ENCODE measurements at regions not wholly inside any gene's neighbourhood (a gene's known extent, or its start where the extent isn't known, plus 50 kb on each side); places are given as distances from the start of the nearest gene placed in this dataset.

DNA sequence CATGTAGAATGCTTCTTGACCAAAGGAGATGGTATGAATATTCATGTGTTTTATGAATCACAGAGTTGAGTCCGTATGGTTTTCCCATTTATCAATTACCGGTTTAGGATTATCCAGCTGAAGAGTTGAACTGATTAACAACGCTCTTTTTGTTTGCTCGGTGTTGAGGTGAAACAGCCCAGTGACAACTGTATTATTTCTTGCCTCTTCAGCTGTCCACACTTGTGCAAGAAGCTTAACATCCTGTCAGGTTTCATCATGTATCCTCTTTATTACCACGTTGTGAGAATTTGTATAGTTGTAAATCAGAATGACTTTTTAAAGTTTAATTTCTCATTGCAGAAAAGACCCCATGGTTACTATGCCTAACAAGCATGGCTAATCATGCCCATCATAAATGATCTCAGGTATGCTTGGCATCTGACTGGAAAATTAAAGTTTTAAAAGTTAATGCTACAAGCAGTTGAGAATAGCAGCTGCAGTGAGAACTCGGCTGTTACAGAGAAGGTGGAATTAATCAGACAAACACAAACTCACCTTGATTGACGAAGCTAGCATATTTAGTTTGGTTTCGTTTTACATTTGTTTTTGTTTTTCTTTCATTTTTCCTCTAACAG lies 563.2 kb upstream of the ADGRL2 start:
- no peak for DNase-seq

- DNase-seq, result no peak
Measured at GRCh38 chr1:81234237-81234636, 566.5 kb upstream of the ADGRL2 start.

- no peak for DNase-seq
Measured at GRCh38 chr1:81233591-81233990, 567.1 kb upstream of the ADGRL2 start.

DNA sequence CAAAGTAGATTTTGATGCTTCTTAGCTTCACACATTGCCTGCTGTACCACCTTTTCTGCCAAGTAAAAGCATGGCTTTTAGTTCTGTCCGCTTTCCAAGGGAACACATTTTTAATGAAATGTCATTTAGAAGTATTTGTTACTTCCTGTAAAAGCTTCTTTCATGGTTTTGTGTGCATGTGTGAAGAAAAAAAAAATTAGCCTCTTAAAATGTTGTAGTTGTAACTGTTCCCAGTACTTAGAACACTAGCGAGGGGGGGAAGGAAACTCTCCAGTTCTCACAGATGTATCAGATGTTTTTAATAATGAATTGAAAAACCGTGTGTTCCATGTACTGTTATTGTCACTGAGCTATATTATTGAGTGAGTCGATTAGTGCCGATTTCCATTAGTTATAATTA lies 568.3 kb upstream of the ADGRL2 start:
- DNase-seq, result no peak

GRCh38 chr1:81231729-81232038 lies 569.0 kb upstream of the ADGRL2 start:
- no peak for DNase-seq

DNA sequence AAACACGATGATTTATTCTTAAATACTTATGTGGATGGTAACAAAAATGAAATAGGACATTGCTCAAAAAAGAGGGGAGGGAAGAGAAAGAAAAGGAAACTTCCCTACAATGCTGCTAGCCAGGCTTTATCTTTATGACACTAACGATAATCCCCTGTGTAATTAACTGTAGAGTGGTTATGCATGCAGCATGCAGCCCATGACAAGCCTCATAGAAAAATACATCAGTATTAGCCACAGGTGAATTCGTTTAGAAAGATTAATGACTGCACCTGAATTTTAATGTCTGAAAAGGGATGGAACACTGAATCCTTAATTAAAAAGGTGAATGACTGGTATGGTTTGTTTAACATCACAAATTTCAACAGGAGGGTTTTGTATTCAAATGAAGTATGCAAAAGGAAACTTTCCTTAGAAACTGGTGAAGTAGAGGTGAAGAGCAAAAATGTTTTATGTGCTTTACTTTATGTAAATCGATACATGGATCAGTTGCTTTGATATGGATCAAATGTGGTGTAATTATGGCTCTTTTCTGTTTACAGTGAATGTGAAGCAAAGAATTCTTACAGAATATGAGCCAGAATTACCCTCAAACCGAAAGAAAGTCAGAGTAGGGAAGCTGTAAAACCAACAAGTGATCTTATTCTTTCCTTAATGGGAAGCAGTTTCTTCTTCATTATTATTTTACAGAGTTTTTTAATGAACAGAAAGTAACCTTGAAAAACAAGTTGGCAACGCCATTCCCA lies 569.6 kb upstream of the ADGRL2 start:
- no peak for DNase-seq

- DNase-seq, result no peak
Measured at GRCh38 chr1:81228926-81229325, 571.8 kb upstream of the ADGRL2 start.

- no peak for DNase-seq
Measured at GRCh38 chr1:81226603-81226928, 574.2 kb upstream of the ADGRL2 start.

GRCh38 chr1:81225789-81226602 lies 574.7 kb upstream of the ADGRL2 start:
- DNase-seq, result no peak

DNA sequence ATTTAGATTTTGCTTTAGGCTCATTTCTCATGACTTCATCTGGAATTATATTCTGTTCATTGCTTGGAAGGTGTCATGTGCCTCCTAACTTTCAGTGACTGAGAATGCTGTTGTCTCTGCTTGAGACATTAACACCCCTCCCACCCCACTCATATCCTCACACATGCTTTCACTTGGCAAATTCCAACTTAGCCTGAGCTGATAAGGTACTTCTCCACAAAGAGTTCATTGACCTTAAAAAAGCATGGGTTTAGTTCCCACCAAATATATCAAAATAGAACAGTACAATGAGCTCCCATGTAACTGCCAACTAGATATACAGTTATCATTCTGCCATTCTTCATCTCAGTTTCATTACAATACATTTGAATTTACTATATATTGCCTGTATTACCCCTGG lies 576.5 kb upstream of the ADGRL2 start:
- DNase-seq, result no peak

DNA sequence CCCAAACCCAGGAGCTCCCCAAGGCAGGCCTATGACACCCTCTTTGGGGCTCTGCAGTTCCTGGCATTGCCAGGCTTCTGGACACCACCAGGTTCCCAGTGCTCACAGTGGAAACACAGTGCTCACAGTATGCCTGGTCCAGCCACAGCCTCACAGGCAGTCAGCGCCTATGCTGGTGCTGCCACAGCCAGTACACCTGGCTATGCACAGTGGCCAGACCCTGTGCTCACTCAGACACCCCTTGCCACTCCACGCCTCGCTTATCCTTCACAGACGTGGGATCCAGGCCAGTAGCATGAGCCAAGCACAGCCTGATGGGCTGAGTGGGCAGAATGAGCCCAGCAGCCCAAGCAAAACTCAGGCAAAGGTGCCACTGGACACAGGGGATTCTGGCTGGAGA lies 579.2 kb upstream of the ADGRL2 start:
- no peak for DNase-seq

GRCh38 chr1:81220614-81221071 lies 580.1 kb upstream of the ADGRL2 start:
- DNase-seq, result no peak

- no peak for DNase-seq
Measured at GRCh38 chr1:81217058-81217457, 583.7 kb upstream of the ADGRL2 start.

GRCh38 chr1:81213279-81213678 lies 587.5 kb upstream of the ADGRL2 start:
- DNase-seq, result no peak

DNA sequence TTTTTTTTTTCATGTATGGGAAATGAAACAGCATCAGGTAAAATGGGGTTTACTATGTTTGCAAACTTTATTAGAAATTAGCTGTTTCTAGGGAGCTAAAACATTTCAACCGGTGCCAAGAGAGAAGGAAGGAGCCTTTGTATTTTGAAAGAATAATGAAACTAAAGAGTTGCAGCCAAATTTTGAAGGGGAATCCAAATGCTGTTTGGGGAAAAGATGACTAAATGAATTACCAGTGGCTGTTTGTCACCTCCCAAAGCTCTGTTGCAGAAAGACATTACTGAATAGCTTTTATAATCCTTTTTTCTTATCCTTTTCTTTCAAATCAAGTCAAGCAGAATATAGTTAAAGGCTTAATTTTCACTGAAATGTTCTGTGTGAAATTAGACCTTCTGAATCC lies 591.3 kb upstream of the ADGRL2 start:
- no peak for DNase-seq

GRCh38 chr1:81208441-81208840 lies 592.3 kb upstream of the ADGRL2 start:
- peak; percentile 40 for DNase-seq

DNA sequence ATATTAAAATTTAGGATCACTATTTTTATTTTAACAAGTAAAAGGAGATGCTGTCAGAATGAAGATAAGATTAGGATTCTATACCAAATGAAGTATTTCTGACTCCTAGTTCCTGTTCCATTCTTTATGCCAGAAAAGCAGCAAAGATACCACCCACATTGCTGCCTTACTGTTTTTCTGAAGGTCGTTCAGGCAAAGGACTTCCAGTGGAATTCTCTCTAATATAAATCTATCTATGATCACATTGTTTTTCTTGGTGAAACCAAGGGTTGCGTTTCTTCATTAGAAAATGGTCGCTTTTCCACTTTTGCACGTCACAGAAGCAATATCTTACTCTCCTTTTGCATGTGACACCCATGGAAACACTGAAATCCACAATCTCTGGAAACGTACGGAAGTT lies 594.8 kb upstream of the ADGRL2 start:
- no peak for DNase-seq

DNA sequence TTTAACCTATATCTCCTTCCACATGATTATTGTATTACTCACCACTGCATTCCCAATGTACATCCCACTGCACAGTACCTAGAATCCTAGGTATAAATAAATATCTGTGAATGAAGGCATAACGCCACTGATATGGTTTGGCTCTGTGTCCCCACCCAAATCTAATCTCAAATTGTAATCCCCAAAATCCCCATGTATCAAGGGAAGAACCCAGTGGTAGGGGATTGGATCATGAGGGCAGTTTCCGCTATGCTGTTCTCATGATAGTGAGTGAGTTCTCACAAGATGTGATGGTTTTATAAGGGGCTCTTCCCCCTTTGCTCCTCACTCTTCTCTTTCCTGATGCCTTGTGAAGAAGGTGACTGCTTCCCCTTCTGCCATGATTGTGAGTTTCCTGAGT lies 599.0 kb upstream of the ADGRL2 start:
- no peak for DNase-seq

- peak; percentile 34 for DNase-seq
Measured at GRCh38 chr1:81197591-81197990, 603.1 kb upstream of the ADGRL2 start.

DNA sequence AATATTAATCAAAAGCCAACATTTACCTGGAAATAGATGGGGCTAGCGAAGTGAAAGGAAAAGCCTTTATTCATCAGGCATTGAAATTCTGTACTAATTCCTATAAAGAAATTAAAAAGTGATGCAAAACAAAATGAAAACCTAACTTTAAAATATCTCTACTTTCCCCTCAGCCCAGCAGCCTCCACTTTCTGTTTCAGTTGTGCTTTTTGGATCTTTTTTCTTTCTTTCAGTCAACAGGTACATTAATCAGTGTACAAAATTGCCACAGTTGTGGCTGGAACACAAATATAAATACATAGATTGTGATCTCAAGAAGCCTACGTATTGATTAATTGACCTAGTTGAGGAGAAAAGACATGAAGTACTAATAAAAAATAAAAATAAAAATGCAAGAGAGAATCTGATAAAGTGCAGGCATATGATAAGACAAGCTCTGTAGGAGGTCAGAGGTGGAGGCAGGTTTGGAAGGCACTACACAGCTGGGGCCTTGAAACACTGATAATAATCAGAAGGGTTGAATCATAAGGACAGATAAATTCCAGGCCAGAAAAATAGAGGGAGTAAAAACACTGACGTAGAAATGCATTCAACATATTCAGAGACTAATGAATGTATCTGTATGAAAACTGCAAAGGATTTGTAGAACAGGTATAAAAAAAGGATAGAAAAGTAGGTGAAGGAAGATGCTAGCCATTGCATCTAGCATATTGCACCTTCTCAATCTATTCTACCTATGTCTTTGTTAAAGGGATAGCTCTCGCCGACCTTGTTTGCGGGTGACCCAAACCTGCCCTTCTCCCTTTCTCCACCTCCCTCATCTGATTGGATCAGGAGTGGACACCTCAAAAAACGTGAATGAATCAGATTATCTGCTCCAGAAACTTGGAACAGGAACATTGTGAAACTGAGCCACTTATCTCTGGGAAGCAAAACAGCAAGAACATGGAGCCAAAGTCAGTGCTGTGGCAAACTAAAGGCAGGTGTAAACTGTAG lies 607.8 kb upstream of the ADGRL2 start:
- no peak for DNase-seq

DNA sequence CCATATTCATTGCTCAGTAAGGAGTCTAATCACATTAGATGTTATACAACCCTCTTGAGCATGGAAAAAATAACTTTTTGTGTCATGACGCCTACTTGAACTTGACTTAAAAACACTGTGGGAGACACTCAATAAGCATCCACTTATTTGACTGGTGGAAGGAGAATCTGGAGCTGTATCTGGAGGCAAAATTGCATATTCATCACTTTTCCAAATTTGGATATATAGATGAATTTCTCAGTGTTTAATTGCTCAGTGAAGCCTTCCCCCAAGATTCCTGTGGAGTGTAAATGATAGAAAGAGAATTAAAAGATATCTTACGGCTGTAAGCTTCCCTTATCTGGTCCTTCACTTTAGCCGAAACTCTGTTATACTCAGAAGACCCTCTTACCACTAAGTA lies 610.7 kb upstream of the ADGRL2 start:
- DNase-seq, result no peak

DNA sequence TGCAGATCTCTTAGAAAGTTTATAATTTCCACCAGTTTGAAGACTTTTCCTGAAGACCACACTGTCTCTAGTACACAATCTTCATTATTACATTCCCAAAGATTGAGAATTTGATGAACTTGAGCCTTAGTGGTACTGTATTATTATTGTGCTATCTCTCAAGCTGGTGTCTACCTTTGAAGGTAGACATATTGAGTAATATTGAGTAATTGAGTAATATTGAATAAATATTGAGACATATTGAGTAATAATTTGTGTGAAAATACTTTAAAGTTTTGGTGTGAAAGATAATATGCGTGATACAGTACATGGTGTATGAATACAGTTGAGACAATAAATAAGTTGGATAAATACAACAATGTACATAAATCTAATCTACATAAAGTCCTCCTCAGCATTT lies 613.1 kb upstream of the ADGRL2 start:
- DNase-seq, result no peak

- no peak for DNase-seq
Measured at GRCh38 chr1:81186261-81186660, 614.5 kb upstream of the ADGRL2 start.

Measured in femur (tissue), 1 donor.